ENCODE measurements at regions not wholly inside any gene's neighbourhood (a gene's known extent, or its start where the extent isn't known, plus 50 kb on each side); places are given as distances from the start of the nearest gene placed in this dataset.

DNA sequence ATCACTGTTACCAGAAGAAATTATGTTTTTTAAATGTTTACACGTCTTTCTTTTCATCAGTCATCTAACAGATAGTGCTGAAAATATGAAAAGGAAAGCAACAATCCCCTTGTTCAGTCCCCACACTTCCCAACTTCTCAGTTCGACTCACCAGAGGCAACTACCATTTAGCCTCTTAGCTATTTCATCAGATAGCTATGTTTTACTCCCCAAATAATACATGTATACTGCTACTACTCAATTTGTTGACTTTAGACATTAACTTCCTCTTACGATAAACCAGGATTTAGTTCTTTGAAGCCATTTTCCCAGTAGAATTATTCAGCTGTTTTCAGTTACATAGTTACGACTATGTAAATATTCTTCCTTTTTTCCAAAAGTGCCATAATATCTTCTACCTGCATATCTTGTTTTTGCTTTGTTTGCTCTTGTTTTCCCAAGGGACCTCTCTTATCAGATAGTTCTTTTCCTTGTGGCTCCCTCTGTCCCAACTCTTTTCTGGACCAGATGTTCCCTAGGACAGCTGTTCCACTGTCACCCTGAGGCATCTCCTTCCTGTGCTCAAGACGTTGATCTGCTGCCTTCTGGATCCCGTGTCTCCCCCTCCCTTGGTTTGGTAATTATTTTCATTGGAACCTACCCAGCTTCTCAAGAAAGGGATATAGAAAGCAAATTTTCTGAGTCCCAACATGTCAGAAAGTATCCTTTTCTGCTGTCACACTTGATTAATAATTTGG, 289.3 kb upstream of the TANK start:
- intact Hi-C loops (cut with micrococcal nuclease), result no loop called here
- Mint-ChIP-seq H3K4me1 (ENCODE audit: low read depth) (peaks cover 18% of the 10 kb centered on the region), H3K27me3 (no peaks in the 10 kb centered on the region), H3K4me3 (no peak overlapping the region), H3K27ac (peak overlapping the region; percentile 55), H3K9me3 (no peaks in the 10 kb centered on the region), H3K36me3 (ENCODE audit: low read depth) (no peaks in the 10 kb centered on the region)

DNA sequence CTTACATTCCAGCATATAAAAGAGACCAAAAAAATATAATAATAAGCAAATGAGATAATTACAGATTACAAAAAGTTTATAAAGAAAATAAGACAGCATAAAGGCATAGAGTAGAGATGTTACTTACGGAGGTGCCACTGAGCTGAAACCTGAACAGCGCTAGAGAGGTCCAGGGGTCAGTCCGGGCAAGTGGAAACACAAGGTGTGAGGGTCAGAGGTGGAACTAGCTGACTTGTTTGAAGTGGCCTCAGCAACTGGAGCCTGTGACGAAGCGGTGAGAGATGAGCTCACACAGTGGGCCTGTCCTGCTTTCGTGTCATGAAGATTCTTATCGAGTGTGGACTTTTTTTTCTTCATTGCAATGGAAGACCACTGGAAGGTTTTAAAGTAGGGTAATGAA, 288.3 kb upstream of the TANK start:
- Mint-ChIP-seq H3K4me1 (ENCODE audit: low read depth) (peaks cover 18% of the 10 kb centered on the region), H3K27ac (peak overlapping the region; percentile 2)
- intact Hi-C loops (cut with micrococcal nuclease), result no loop called here

DNA sequence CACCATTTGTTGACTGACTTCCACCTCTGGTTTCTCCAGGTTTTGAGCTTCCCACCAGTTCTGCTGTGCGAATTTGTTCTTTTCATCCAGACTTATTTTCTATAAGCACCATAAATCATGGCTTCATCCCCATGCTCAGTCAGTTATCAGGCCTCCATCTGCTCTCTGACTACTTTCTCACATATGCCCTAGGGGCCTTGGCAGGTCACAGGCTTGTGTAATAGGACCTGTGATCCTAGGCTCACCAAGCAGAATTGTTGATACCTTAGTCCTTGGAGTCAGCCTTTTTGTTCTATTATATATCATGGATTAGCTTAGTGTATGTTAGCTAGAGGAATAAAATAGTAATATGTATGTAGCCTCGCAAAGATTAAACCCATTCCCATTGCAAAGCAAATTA, 284.2 kb upstream of the TANK start:
- Mint-ChIP-seq H3K4me3 (no peak overlapping the region), H3K27ac (no peak overlapping the region), H3K4me1 (ENCODE audit: low read depth) (peaks cover 4% of the 10 kb centered on the region), H3K36me3 (ENCODE audit: low read depth) (no peaks in the 10 kb centered on the region), H3K9me3 (no peaks in the 10 kb centered on the region), H3K27me3 (no peaks in the 10 kb centered on the region)
- intact Hi-C loops (cut with micrococcal nuclease), result no loop called here

More for the DNA sequence above, 288.3 kb upstream of the TANK start:
- Mint-ChIP-seq H3K27me3 (no peaks in the 10 kb centered on the region), H3K9me3 (no peaks in the 10 kb centered on the region), H3K4me3 (no peak overlapping the region), H3K36me3 (ENCODE audit: low read depth) (no peaks in the 10 kb centered on the region)

DNA sequence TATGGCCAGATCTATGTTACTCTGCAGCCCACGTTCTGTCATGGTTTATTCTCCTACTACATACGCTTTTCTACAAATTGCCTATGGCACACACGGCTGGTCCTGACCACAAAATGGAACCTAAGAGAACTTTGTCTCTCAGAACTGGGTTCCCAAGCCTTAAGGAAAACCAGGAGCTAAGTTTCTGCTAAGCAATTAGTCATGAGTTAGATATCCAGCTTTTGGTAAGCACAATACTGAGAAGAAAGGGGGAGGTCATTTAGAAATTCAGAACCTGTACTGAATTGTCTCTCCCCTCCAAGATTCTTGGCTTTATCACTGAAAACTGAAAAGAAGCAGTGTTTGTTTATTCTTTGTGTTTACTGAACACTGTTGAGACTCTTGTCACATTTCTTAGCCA, 283.5 kb upstream of the TANK start:
- H3K4me3 Mint-ChIP-seq, result no peak overlapping the region
- no peaks in the 10 kb centered on the region for H3K4me1 Mint-ChIP-seq (ENCODE audit: low read depth)
- no peaks in the 10 kb centered on the region for H3K27me3 Mint-ChIP-seq
- H3K36me3 Mint-ChIP-seq (ENCODE audit: low read depth), result no peaks in the 10 kb centered on the region
- H3K9me3 Mint-ChIP-seq, result no peaks in the 10 kb centered on the region
- no peak overlapping the region for H3K27ac Mint-ChIP-seq
- intact Hi-C loops (cut with micrococcal nuclease), result no loop called here

DNA sequence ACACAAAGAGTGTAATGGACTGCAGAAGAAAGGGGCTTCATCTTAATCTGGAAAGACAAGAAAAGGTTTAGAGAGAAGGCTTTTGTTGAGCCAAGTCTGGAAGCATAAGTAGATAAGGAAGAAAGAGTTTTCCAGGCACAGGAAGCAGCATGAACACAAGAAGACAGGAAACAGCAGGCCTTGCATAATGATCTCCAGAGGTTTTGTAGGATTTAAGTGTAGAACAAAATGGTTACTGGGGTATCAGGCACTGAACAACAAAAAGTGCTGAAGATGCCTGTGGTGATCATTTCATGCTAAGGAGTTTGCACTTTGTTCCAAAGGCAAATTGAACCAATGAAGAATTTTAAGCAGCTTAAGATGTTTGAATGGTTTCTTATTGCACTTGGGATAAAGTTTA, 281.6 kb upstream of the TANK start:
- no peak overlapping the region for H3K4me3 Mint-ChIP-seq

DNA sequence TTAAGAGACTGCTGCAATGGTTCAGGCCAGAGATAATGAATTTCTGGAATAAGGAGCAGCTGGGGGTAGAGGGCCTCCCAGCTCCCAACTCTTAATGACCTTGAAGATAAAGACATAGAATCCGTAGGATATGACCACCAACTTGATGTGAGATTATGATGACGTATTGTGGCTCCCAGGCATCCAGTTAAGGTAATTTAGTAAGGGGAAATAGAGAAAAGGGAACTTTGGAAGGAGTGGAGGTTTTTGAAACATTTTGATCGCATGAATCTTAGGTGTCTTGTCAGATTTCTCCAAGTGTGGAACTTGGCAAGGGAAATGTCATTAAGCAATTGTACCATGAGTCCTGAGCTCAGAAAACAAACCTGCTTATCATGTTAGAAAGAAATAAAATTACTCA, 277.3 kb upstream of the TANK start:
- no peaks in the 10 kb centered on the region for H3K4me1 Mint-ChIP-seq (ENCODE audit: low read depth)
- no peak overlapping the region for H3K4me3 Mint-ChIP-seq
- H3K36me3 Mint-ChIP-seq (ENCODE audit: low read depth), result no peaks in the 10 kb centered on the region
- H3K27me3 Mint-ChIP-seq, result no peaks in the 10 kb centered on the region
- no peaks in the 10 kb centered on the region for H3K9me3 Mint-ChIP-seq
- H3K27ac Mint-ChIP-seq, result no peak overlapping the region
- intact Hi-C loops (cut with micrococcal nuclease), result no loop called here

More for the DNA sequence above, 281.6 kb upstream of the TANK start:
- Mint-ChIP-seq H3K27ac (no peak overlapping the region), H3K36me3 (ENCODE audit: low read depth) (no peaks in the 10 kb centered on the region), H3K27me3 (no peaks in the 10 kb centered on the region), H3K9me3 (no peaks in the 10 kb centered on the region), H3K4me1 (ENCODE audit: low read depth) (no peaks in the 10 kb centered on the region)
- intact Hi-C loops (cut with micrococcal nuclease), result no loop called here

DNA sequence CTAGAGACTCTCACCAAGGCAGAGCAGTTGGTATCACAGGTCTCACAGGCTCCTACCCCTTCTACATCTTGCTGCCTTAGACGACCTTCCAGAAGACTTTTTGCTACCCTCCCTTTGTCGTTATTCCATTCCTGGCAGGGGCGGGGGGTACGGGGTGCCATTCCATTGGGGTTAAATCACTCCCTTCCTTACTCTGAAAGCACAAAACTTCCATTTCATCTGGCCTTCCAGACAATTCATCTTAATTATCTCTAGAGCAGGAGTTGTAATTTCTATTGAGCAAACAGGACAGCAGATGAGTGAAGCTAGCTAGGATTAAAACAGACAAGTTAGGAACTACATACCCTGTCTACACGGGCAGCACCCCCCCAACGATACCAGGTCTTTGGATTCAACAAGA, 276.2 kb upstream of the TANK start:
- H3K4me3 Mint-ChIP-seq, result no peak overlapping the region
- no peak overlapping the region for H3K27ac Mint-ChIP-seq
- H3K9me3 Mint-ChIP-seq, result no peaks in the 10 kb centered on the region
- no peaks in the 10 kb centered on the region for H3K4me1 Mint-ChIP-seq (ENCODE audit: low read depth)
- no peaks in the 10 kb centered on the region for H3K27me3 Mint-ChIP-seq
- intact Hi-C loops (cut with micrococcal nuclease), result no loop called here
- H3K36me3 Mint-ChIP-seq (ENCODE audit: low read depth), result no peaks in the 10 kb centered on the region

DNA sequence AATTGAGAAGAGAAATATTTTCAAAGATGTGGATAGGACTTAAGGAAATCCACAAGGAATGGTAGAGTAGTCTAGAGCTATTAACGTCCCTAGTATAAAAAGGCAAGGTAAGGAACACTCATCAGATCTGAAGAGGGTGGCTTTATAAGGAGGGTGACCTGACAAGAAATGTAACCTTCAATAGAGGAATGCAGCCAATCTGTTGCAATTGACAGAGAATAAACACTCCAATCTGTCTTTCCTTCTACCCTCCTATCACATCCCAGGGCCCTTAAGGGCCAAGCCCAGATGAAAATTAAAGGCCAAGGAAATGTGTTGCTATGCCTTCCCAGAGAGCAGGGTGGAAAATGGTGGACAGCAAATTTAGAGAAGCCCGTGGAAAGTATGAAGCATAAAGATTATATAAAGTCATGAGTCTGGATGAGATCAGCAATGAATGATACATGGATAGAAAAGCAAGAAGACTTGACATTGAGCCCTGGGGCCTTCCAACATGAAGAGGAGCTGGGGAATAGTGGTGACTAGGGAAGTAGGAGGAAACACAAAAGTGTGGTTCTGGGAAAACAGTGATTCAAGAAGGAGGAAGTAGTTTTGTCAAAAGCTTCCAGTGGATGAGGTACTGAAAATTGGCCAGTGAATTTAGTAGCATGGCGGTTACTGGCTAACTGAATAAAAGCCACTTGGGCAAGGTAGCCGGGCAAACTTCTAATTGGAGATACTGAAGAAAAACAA, 270.6 kb upstream of the TANK start:
- Mint-ChIP-seq H3K4me3 (no peak overlapping the region), H3K36me3 (ENCODE audit: low read depth) (no peaks in the 10 kb centered on the region), H3K4me1 (ENCODE audit: low read depth) (no peaks in the 10 kb centered on the region), H3K9me3 (no peaks in the 10 kb centered on the region), H3K27ac (no peak overlapping the region), H3K27me3 (no peaks in the 10 kb centered on the region)
- intact Hi-C loops (cut with micrococcal nuclease), result no loop called here

DNA sequence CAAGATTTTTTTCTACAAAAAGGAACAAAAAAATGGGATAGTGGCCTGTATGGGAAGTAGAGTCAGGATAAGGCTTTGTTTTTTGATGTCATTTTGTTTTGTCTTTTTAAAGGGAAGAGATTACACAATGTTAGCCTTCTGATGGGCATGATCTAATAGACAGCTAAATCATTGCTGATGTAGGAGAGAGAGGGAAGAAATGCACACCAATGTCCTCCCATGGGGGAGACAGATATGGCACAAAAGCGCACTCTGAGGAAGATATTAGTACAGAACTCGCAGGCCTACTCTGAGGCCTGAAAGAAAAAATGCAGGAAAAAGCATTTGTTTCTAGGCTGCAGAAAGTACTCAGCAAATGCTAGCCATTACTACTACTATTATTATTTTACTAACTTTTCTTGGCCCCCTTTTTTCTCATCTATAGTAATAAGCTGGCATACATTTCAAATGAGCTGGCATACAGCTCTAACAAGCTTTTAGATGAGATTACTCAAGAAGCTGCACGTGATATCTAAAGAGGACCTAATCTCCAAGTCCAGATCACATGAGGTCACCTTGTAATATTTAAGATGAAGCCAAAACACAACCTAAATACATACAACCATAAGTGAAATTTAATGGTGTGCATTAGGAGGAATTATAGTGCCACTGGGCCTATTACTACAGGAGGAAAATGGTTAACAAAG, 269.4 kb upstream of the TANK start:
- Mint-ChIP-seq H3K4me3 (no peak overlapping the region), H3K27me3 (no peaks in the 10 kb centered on the region), H3K36me3 (ENCODE audit: low read depth) (no peaks in the 10 kb centered on the region), H3K27ac (no peak overlapping the region), H3K9me3 (peaks cover 3% of the 10 kb centered on the region), H3K4me1 (ENCODE audit: low read depth) (no peaks in the 10 kb centered on the region)
- intact Hi-C loops (cut with micrococcal nuclease), result no loop called here

DNA sequence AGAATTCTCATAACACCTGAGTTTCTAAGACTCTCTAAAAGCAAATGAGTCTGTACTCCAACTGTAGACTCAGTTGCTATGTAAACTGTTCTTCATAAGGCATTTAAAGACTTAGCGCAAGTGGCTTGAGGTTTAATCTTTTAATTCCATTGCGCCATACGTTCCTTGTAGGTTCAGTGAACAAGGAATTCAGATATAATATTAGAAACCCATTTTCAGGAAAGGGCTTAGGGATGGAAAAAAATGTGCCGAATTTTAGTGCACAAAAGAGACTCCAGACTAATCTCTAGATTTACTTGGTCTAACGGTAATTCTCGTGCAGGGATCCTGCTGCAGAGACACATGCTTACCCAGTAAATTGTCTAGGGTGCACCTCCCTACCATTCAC, 268.9 kb upstream of the TANK start:
- H3K27ac Mint-ChIP-seq, result no peak overlapping the region
- no peaks in the 10 kb centered on the region for H3K36me3 Mint-ChIP-seq (ENCODE audit: low read depth)
- no peaks in the 10 kb centered on the region for H3K27me3 Mint-ChIP-seq
- intact Hi-C loops (cut with micrococcal nuclease), result no loop called here
- H3K4me1 Mint-ChIP-seq (ENCODE audit: low read depth), result no peaks in the 10 kb centered on the region
- H3K4me3 Mint-ChIP-seq, result no peak overlapping the region
- peaks cover 7% of the 10 kb centered on the region for H3K9me3 Mint-ChIP-seq

DNA sequence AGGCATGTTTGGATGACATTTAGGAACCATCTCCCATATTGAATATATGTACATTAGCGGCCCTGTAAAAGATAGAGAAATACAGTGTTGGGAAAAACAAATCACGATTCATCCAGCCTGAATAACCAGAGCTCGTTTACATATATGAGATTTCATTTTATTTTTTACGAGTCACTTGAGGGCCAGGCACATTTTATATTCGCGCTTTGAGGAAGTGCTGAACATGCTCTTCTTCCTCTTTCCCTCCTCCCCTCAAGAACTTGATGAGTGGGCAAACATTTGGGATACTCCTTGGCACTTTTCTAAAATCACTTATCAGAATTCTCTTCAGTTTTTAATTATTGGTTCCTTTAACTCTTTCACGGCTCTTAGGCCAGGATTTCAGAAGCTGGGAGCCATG, 268.0 kb upstream of the TANK start:
- H3K4me3 Mint-ChIP-seq, result no peak overlapping the region
- no peaks in the 10 kb centered on the region for H3K27me3 Mint-ChIP-seq
- H3K4me1 Mint-ChIP-seq (ENCODE audit: low read depth), result peaks cover 4% of the 10 kb centered on the region
- peak overlapping the region; percentile 26 for H3K27ac Mint-ChIP-seq
- H3K36me3 Mint-ChIP-seq (ENCODE audit: low read depth), result no peaks in the 10 kb centered on the region
- intact Hi-C loops (cut with micrococcal nuclease), result no loop called here
- peaks cover 7% of the 10 kb centered on the region for H3K9me3 Mint-ChIP-seq

DNA sequence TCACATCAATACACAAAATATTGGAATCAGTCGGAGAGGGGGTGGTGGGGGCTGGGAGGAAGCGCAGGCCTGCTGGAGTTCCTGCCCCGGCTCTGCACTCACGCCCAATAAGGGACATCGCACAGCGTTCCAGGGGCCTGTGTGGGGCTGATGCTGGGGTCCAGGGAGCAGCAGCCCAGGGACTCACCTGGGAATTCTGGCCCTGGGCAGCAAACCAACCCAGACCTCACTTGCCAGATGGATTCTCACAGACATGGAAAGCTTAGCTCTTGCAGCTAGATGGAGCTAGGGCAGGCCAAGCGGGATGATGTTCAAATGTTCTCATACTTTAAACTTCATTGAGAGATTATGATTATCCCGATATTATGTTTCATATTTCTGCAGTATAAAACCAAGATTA, 266.6 kb upstream of the TANK start:
- H3K9me3 Mint-ChIP-seq, result peaks cover 7% of the 10 kb centered on the region
- H3K4me3 Mint-ChIP-seq, result no peak overlapping the region
- H3K4me1 Mint-ChIP-seq (ENCODE audit: low read depth), result peaks cover 9% of the 10 kb centered on the region
- no peaks in the 10 kb centered on the region for H3K27me3 Mint-ChIP-seq
- intact Hi-C loops (cut with micrococcal nuclease), result no loop called here
- no peak overlapping the region for H3K27ac Mint-ChIP-seq
- no peaks in the 10 kb centered on the region for H3K36me3 Mint-ChIP-seq (ENCODE audit: low read depth)

DNA sequence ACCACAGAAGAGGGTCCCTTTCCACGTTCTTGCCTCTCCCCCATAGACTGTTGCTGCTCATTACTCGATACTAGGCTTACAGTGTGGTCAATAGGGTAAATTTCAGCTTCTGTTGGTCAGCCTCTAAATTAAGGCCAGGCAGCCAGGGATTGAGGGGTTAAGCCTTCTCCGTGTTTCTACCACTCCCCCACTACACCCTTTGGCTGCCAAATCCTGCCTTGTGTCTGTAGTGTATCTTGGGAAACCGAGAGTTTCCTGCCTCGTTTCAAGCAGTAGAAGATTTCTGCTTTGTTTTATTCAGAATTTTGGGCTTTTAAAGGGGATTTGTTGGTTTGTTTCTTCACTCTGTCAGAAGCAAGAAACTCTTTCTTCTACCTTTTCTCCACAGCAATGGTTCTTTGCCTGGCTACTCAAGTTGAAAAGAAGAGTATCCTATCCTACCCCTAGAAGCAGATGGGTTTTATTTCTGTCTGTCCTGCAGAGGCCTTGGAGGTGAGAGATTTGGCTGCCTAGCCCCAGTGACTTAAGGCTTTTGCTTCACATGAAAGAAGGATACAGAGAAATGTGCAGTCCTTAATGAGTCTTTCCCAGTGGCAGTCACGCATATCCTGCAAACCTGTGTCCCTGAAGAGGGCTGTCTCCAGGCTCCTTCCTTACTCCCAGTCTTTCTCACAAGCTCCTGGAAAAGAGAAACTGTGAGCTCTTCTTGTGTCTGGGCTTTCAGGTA, 261.5 kb upstream of the TANK start:
- intact Hi-C loops (cut with micrococcal nuclease), result no loop called here
- Mint-ChIP-seq H3K4me3 (no peak overlapping the region), H3K4me1 (ENCODE audit: low read depth) (peaks cover 9% of the 10 kb centered on the region), H3K36me3 (ENCODE audit: low read depth) (no peaks in the 10 kb centered on the region), H3K9me3 (peaks cover 7% of the 10 kb centered on the region), H3K27ac (no peak overlapping the region), H3K27me3 (no peaks in the 10 kb centered on the region)

DNA sequence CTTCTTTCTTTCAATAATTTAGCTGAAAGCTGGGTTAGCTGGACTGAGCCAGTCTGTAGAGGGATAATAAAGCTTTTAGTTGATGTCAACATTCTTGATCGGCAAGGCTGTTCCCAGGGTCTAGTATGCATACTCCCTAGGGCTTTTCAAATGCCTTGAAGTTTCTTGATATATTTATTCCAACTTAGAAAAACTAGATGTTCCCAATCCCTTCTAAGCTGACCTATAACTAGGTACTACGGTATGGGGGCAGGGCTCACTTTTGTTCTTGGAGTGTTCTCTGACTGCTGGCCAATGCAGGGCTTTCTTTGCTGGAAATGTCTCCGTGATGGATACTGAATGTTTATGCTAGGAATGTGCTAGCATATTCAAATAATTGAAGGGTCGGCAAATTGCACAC, 258.6 kb upstream of the TANK start:
- no peaks in the 10 kb centered on the region for H3K27me3 Mint-ChIP-seq
- no peak overlapping the region for H3K27ac Mint-ChIP-seq
- no peaks in the 10 kb centered on the region for H3K9me3 Mint-ChIP-seq
- no peak overlapping the region for H3K4me3 Mint-ChIP-seq
- intact Hi-C loops (cut with micrococcal nuclease), result no loop called here
- peaks cover 9% of the 10 kb centered on the region for H3K4me1 Mint-ChIP-seq (ENCODE audit: low read depth)
- H3K36me3 Mint-ChIP-seq (ENCODE audit: low read depth), result no peaks in the 10 kb centered on the region

All from dendritic cell treated with granulocyte-macrophage colony-stimulating factor and Interleukin-4, amounts not matched to agents 40 ng/mL and 50 ng/mL, for 4 days (primary cell).